ENCODE measurements at regions not wholly inside any gene's neighbourhood (a gene's known extent, or its start where the extent isn't known, plus 50 kb on each side); places are given as distances from the start of the nearest gene placed in this dataset.

DNA sequence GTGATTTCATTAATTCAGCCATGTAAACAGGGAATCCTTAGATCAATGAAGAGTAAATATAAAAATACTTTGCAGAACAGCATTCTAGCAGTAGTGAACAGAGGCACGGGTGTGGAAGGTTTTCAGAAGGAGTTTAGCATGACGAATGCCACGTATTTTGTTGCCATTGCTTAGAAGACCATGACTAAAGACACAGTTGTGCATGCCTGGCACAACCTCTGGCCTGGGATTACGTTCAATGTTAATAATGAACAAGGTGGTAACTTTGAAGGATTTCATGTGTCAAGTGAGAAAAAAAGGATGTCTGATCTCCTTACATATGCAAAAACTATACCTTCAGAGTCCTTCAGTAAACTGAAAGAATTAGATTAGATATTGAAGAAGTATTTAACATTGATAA is 171.9 kb downstream of the MAGEB5 start:
- no peaks in the 10 kb centered on the region for H3K9me3 ChIP-seq (ENCODE audit: control insufficient read depth, low read length)
- H3K4me3 ChIP-seq (ENCODE audit: low read length): no peak overlapping the region
- H3K9me3 Mint-ChIP-seq: peaks cover 21% of the 10 kb centered on the region
- no peak overlapping the region for H3K4me3 Mint-ChIP-seq
- H3K36me3 ChIP-seq (ENCODE audit: control insufficient read depth, insufficient read depth, low read length): no peaks in the 10 kb centered on the region
- no peaks in the 10 kb centered on the region for H3K27me3 Mint-ChIP-seq (ENCODE audit: insufficient read depth)
- no peak for DNase-seq
- H3K36me3 Mint-ChIP-seq (ENCODE audit: low read depth): peaks cover 11% of the 10 kb centered on the region
- H3K27ac ChIP-seq (ENCODE audit: low read depth, low read length): no peak overlapping the region
- H3K27ac Mint-ChIP-seq: no peak overlapping the region
- no peak overlapping the region for H3K9ac ChIP-seq (ENCODE audit: extremely low read depth, low read length, poor library complexity, severe bottlenecking)
- 94% methylated on average over 4 of the region's 4 CpGs; no CpG with 5 or more reads in 1 of the 2 experiments for WGBS, 2 experiments (ENCODE audit: insufficient coverage in 1 of 2, insufficient read length in 1 of 2)
- TF ChIP-seq, protein P1, sequence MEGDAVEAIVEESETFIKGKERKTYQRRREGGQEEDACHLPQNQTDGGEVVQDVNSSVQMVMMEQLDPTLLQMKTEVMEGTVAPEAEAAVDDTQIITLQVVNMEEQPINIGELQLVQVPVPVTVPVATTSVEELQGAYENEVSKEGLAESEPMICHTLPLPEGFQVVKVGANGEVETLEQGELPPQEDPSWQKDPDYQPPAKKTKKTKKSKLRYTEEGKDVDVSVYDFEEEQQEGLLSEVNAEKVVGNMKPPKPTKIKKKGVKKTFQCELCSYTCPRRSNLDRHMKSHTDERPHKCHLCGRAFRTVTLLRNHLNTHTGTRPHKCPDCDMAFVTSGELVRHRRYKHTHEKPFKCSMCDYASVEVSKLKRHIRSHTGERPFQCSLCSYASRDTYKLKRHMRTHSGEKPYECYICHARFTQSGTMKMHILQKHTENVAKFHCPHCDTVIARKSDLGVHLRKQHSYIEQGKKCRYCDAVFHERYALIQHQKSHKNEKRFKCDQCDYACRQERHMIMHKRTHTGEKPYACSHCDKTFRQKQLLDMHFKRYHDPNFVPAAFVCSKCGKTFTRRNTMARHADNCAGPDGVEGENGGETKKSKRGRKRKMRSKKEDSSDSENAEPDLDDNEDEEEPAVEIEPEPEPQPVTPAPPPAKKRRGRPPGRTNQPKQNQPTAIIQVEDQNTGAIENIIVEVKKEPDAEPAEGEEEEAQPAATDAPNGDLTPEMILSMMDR (conservative IDR thresholded peaks at IDR 0.05): no peak
- H3K4me1 ChIP-seq (ENCODE audit: control insufficient read depth, insufficient read depth, low read length): no peaks in the 10 kb centered on the region
- no peaks in the 10 kb centered on the region for H3K27me3 ChIP-seq (ENCODE audit: control insufficient read depth, insufficient read depth, low read length, poor library complexity, severe bottlenecking)
- no peaks in the 10 kb centered on the region for H3K4me1 Mint-ChIP-seq

DNA sequence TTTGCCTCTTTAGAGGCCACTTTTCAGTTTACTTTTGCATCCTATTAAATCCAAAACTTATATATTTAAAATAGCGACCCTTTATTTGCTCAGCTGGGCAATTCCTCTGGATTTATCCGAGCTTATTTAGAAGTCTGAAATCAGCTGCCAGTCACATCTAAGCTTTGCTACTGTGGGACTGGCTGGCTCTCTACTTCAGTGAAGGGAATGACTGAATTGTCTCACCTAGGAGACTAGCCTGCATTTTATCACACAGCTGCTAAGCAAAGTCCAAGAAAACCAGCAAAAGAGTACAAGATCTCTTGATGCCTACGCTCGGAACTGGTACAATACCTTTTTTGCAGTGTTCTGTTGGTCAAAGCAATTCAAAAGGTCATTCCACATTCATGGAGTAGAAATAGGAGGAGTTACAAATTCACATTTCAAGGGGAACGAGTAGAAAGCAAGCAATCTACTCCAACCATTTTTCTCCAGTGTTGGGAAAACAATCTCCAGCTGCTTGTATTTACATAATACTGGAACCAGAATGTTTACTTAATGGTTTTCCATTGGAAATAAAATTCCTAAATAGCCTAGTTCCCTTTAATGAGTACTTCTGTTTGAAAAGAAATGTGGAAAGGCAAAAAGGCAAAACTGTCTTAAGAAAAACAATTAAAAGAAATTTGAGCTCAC is 160.2 kb downstream of the MAGEB5 start:
- H3K4me3 Mint-ChIP-seq: no peak overlapping the region
- peaks cover 53% of the 10 kb centered on the region for H3K9me3 Mint-ChIP-seq
- H3K27ac ChIP-seq (ENCODE audit: low read depth, low read length): no peak overlapping the region

DNA sequence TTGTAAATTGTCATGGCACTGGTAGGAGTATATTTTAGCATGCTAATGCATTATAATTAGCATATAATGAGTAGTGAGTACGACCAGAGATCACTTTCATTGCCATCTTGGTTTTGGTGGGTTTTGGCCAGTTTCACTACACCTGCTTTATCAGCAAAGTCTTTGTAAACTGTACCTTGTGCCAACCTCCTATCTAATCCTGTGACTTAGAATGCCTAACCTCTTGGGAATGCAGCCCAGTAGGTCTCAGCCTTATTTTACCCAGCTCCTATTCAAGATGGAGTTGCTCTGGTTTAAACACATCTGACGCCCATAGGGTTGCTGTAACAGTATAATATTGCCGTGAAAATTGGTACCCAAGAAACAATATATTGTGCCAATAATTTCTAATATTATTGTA is 159.4 kb downstream of the MAGEB5 start:
- H3K9ac ChIP-seq (ENCODE audit: extremely low read depth, low read length, poor library complexity, severe bottlenecking): no peak overlapping the region
- WGBS, 2 experiments (ENCODE audit: insufficient coverage in 1 of 2, insufficient read length in 1 of 2): 50% methylated on average over 1 of the region's 3 CpGs; no CpG with 5 or more reads in 1 of the 2 experiments
- H3K4me3 Mint-ChIP-seq: no peak overlapping the region
- peaks cover 60% of the 10 kb centered on the region for H3K9me3 Mint-ChIP-seq
- no peaks in the 10 kb centered on the region for H3K27me3 ChIP-seq (ENCODE audit: control insufficient read depth, insufficient read depth, low read length, poor library complexity, severe bottlenecking)
- TF ChIP-seq, protein P1 (conservative IDR thresholded peaks at IDR 0.05): no peak
- H3K36me3 Mint-ChIP-seq (ENCODE audit: low read depth): peaks cover 19% of the 10 kb centered on the region
- H3K4me1 Mint-ChIP-seq: peaks cover 7% of the 10 kb centered on the region
- no peak overlapping the region for H3K4me3 ChIP-seq (ENCODE audit: low read length)
- H3K9me3 ChIP-seq (ENCODE audit: control insufficient read depth, low read length): peaks cover 19% of the 10 kb centered on the region
- no peak for DNase-seq
- no peak overlapping the region for H3K27ac ChIP-seq (ENCODE audit: low read depth, low read length)
- H3K27me3 Mint-ChIP-seq (ENCODE audit: insufficient read depth): no peaks in the 10 kb centered on the region
- H3K4me1 ChIP-seq (ENCODE audit: control insufficient read depth, insufficient read depth, low read length): no peaks in the 10 kb centered on the region
- H3K36me3 ChIP-seq (ENCODE audit: control insufficient read depth, insufficient read depth, low read length): no peaks in the 10 kb centered on the region
- no peak overlapping the region for H3K27ac Mint-ChIP-seq

More for the DNA sequence above, 160.2 kb downstream of the MAGEB5 start:
- Mint-ChIP-seq H3K27me3 (ENCODE audit: insufficient read depth) (no peaks in the 10 kb centered on the region), H3K36me3 (ENCODE audit: low read depth) (peaks cover 17% of the 10 kb centered on the region), H3K27ac (no peak overlapping the region), H3K4me1 (peaks cover 7% of the 10 kb centered on the region)
- Histone ChIP-seq H3K4me1 (ENCODE audit: control insufficient read depth, insufficient read depth, low read length) (no peaks in the 10 kb centered on the region), H3K4me3 (ENCODE audit: low read length) (no peak overlapping the region), H3K36me3 (ENCODE audit: control insufficient read depth, insufficient read depth, low read length) (no peaks in the 10 kb centered on the region), H3K9me3 (ENCODE audit: control insufficient read depth, low read length) (peaks cover 11% of the 10 kb centered on the region), H3K9ac (ENCODE audit: extremely low read depth, low read length, poor library complexity, severe bottlenecking) (no peak overlapping the region), H3K27me3 (ENCODE audit: control insufficient read depth, insufficient read depth, low read length, poor library complexity, severe bottlenecking) (no peaks in the 10 kb centered on the region)
- TF ChIP-seq, protein P1 (conservative IDR thresholded peaks at IDR 0.05): no peak
- no peak for DNase-seq
- 70% methylated on average over 4 of the region's 5 CpGs; no CpG with 5 or more reads in 1 of the 2 experiments for WGBS, 2 experiments (ENCODE audit: insufficient coverage in 1 of 2, insufficient read length in 1 of 2)

Measured in endodermal cell (in vitro differentiated cells).